Peyer's patch (tissue), 4 donors: ENCODE measurements at regions not wholly inside any gene's neighbourhood (a gene's known extent, or its start where the extent isn't known, plus 50 kb on each side); places are given as distances from the start of the nearest gene placed in this dataset.

Experiments used
- CTCF ChIP-seq, 6 experiments: fragments of 450-650 bp in 4 of 6; fragments of 200-600 bp in 2 of 6; sonication (generic) in 1 of 6; IDR thresholded peaks; one replicate each; pipeline ENCODE4 v1.5.1; 2017 to 2019; ENCODE audit warnings: antibody characterized with exemption in 6 of 6, mild to moderate bottlenecking in 3 of 6, moderate library complexity in 1 of 6
- POLR2A ChIP-seq, 2 donors: fragments of 450-650 bp; IDR thresholded peaks; one replicate each; pipeline ENCODE4 v1.5.1; 2017; ENCODE audit warnings: antibody characterized with exemption in 2 of 2, mild to moderate bottlenecking in 2 of 2, moderate library complexity in 2 of 2

- TF ChIP-seq CTCF (IDR thresholded peaks at IDR 0.05): no peak
- no peak for TF ChIP-seq POLR2A (IDR thresholded peaks at IDR 0.05)
These were observed 225.3 kb upstream of the SLC24A2 start for GRCh38 chr9:20014168-20014567.
